ENCODE measurements at regions not wholly inside any gene's neighbourhood (a gene's known extent, or its start where the extent isn't known, plus 50 kb on each side); places are given as distances from the start of the nearest gene placed in this dataset.

DNA sequence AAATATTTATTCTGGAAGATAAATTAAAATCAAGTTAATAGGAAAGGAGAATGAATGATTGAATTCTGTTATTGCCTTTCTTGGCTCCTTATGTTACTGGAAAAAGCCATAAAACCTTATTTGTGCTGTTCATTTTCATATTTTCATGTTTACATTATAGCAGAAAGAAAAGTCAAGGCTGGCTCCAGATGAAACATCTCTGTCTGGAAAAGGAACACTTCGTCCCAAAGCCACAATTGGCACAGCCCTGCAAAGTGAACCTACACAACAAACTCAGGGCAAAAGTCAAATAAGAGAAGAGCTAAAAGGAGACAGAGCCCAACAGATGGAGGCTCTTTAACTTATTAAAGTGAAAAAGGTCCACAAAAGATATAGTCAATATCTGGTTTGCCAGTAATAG, 73.4 kb downstream of the GTPBP8 start:
- POLR2A ChIA-PET (ENCODE audit: unreplicated experiment): no interaction called here
- Histone ChIP-seq H3K4me2 (ENCODE audit: low read length) (no peak overlapping the region), H3K36me3 (ENCODE audit: low read depth, low read length) (no peaks in the 10 kb centered on the region), H3K79me2 (ENCODE audit: low read length) (no peaks in the 10 kb centered on the region), H4K20me1 (ENCODE audit: low read length) (no peaks in the 10 kb centered on the region), H2AFZ (ENCODE audit: low read length) (no peak overlapping the region), H3K9me3 (ENCODE audit: low read length) (no peaks in the 10 kb centered on the region), H3K4me3 (ENCODE audit: low read length) (no peak overlapping the region), H3K9ac (ENCODE audit: low read length) (no peak overlapping the region), H3K9me2 (replicated peaks; ENCODE audit: low read length) (no peaks in the 10 kb centered on the region), H3F3A (ENCODE audit: low read length, unreplicated experiment) (no peaks in the 10 kb centered on the region), H3K27ac (ENCODE audit: low read length) (no peak overlapping the region), H3K27me3 (ENCODE audit: low read length) (no peaks in the 10 kb centered on the region), H3K4me1 (ENCODE audit: insufficient read depth, low read length) (no peaks in the 10 kb centered on the region)
- no TSS peak for BruUV-seq (replicated peaks)
- ATAC-seq: no peak
- intact Hi-C loops (cut with micrococcal nuclease): no loop called here
- DNase-seq: no peak
- CTCF ChIA-PET: no interaction called here
- no peak for TF ChIP-seq EZH2 (IDR thresholded peaks at IDR 0.05; ENCODE audit: low read length, unreplicated experiment)
- TF ChIP-seq, protein P1, sequence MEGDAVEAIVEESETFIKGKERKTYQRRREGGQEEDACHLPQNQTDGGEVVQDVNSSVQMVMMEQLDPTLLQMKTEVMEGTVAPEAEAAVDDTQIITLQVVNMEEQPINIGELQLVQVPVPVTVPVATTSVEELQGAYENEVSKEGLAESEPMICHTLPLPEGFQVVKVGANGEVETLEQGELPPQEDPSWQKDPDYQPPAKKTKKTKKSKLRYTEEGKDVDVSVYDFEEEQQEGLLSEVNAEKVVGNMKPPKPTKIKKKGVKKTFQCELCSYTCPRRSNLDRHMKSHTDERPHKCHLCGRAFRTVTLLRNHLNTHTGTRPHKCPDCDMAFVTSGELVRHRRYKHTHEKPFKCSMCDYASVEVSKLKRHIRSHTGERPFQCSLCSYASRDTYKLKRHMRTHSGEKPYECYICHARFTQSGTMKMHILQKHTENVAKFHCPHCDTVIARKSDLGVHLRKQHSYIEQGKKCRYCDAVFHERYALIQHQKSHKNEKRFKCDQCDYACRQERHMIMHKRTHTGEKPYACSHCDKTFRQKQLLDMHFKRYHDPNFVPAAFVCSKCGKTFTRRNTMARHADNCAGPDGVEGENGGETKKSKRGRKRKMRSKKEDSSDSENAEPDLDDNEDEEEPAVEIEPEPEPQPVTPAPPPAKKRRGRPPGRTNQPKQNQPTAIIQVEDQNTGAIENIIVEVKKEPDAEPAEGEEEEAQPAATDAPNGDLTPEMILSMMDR (conservative IDR thresholded peaks at IDR 0.05; ENCODE audit: low read depth, low read length): no peak
- no peak for TF ChIP-seq EZH2phosphoT487 (IDR thresholded peaks at IDR 0.05; ENCODE audit: borderline replicate concordance, low read length)

DNA sequence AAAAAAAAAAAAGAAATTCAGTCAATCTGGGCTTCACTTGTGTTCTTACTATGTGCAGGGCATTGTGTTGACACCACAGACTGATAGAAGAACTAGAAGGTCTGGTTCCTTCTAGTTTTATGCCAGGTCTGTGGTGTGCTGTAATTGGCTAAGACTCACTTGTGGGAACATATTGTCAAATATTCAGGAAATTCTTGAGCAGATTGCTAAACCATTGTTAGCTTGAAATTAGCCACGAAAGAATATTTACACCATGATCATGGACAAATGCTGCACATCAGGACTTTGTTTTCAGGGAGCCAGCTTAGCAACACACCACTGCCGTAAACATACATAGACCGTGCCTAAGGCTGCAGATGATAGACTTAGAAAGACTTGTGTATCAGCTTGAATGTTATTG, 74.6 kb downstream of the GTPBP8 start:
- Histone ChIP-seq H3K9ac (ENCODE audit: low read length) (no peak overlapping the region), H3K36me3 (ENCODE audit: low read depth, low read length) (no peaks in the 10 kb centered on the region), H3K4me2 (ENCODE audit: low read length) (no peak overlapping the region), H3K79me2 (ENCODE audit: low read length) (no peaks in the 10 kb centered on the region), H3K4me3 (ENCODE audit: low read length) (no peak overlapping the region), H2AFZ (ENCODE audit: low read length) (no peak overlapping the region), H3F3A (ENCODE audit: low read length, unreplicated experiment) (no peaks in the 10 kb centered on the region), H3K9me3 (ENCODE audit: low read length) (no peaks in the 10 kb centered on the region), H3K27ac (ENCODE audit: low read length) (no peak overlapping the region), H3K4me1 (ENCODE audit: insufficient read depth, low read length) (no peaks in the 10 kb centered on the region), H3K27me3 (ENCODE audit: low read length) (no peaks in the 10 kb centered on the region), H4K20me1 (ENCODE audit: low read length) (no peaks in the 10 kb centered on the region), H3K9me2 (replicated peaks; ENCODE audit: low read length) (no peaks in the 10 kb centered on the region)
- ChIA-PET POLR2A (ENCODE audit: unreplicated experiment) (no interaction called here), CTCF (no interaction called here)
- no TSS peak for BruUV-seq (replicated peaks)
- ATAC-seq (no peak), DNase-seq (no peak)
- intact Hi-C loops (cut with micrococcal nuclease): no loop called here
- TF ChIP-seq EZH2phosphoT487 (IDR thresholded peaks at IDR 0.05; ENCODE audit: borderline replicate concordance, low read length): no peak
- TF ChIP-seq EZH2 (IDR thresholded peaks at IDR 0.05; ENCODE audit: low read length, unreplicated experiment): no peak

DNA sequence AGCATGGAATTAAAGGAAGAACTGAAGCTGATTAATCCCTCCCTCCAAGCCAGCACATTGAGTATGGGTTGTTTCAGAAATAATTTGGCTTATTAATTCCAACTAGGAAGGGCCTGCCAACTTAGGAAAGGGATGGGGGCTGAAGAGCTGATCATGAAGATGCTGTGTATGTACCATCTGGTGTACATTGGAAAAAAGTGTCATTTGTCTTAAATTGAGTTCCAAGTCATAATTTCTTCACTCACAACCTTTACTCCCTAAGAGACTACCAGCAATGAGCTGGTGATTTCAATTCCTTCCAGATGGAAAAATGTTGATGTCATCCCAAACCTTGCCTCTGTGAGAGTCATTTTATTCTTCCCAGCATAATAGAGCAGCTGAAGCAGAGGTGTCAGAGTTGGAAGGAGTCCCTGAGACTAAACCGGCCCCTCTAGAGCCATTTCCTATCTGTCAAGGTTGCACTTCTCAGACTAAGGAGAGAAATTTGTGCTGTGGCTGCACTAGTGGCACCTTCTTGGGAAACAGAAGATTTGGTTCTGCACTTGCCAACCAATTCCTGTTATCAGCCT, 79.4 kb downstream of the GTPBP8 start:
- BruUV-seq (replicated peaks): no TSS peak

More for the DNA sequence above, 79.4 kb downstream of the GTPBP8 start:
- no peaks in the 10 kb centered on the region for H3F3A ChIP-seq (ENCODE audit: low read length, unreplicated experiment)
- no peaks in the 10 kb centered on the region for H3K4me1 ChIP-seq (ENCODE audit: insufficient read depth, low read length)
- H4K20me1 ChIP-seq (ENCODE audit: low read length): no peaks in the 10 kb centered on the region
- no peak overlapping the region for H3K9ac ChIP-seq (ENCODE audit: low read length)
- CTCF ChIA-PET: no interaction called here
- no peaks in the 10 kb centered on the region for H3K36me3 ChIP-seq (ENCODE audit: low read depth, low read length)
- POLR2A ChIA-PET (ENCODE audit: unreplicated experiment): interaction anchor here (0.7 kb wide), 1 partner anchor 124 kb away, joined by 3 read pairs; no protein-coding TSS in a partner anchor
- H3K79me2 ChIP-seq (ENCODE audit: low read length): no peaks in the 10 kb centered on the region
- no peaks in the 10 kb centered on the region for H3K9me3 ChIP-seq (ENCODE audit: low read length)
- DNase-seq (no peak), ATAC-seq (no peak)
- H3K9me2 ChIP-seq (replicated peaks; ENCODE audit: low read length): no peaks in the 10 kb centered on the region
- H3K27me3 ChIP-seq (ENCODE audit: low read length): no peaks in the 10 kb centered on the region
- no peak overlapping the region for H3K4me3 ChIP-seq (ENCODE audit: low read length)
- no peak overlapping the region for H3K4me2 ChIP-seq (ENCODE audit: low read length)
- TF ChIP-seq EZH2phosphoT487 (IDR thresholded peaks at IDR 0.05; ENCODE audit: borderline replicate concordance, low read length) (no peak), EZH2 (IDR thresholded peaks at IDR 0.05; ENCODE audit: low read length, unreplicated experiment) (no peak)
- TF ChIP-seq, protein P1 (conservative IDR thresholded peaks at IDR 0.05; ENCODE audit: low read depth, low read length): no peak
- intact Hi-C loops (cut with micrococcal nuclease): no loop called here
- no peak overlapping the region for H2AFZ ChIP-seq (ENCODE audit: low read length)
- no peak overlapping the region for H3K27ac ChIP-seq (ENCODE audit: low read length)
